Liver (tissue), 3 donors: ENCODE measurements at regions not wholly inside any gene's neighbourhood (a gene's known extent, or its start where the extent isn't known, plus 50 kb on each side); places are given as distances from the start of the nearest gene placed in this dataset.

ENCODE experiments used
- ATF3 ChIP-seq: IDR thresholded peaks from 2 replicates; pipeline ENCODE4 v1.6.1; 2016; ENCODE audit warnings: antibody characterized with exemption
- CTCF ChIP-seq: fragments of 150-350 bp; IDR thresholded peaks from 2 replicates; pipeline ENCODE4 v1.5.1; 2017; ENCODE audit warnings: improper control_type of control experiment, low read depth, low read length; ENCODE audit not compliant: missing input control
- EGR1 ChIP-seq, 2 donors: IDR thresholded peaks; 2 replicates each; pipeline ENCODE4 v1.6.1; 2016 to 2018; ENCODE audit warnings: antibody characterized with exemption in 2 of 2, low read depth in 2 of 2
- FOXA1 ChIP-seq: IDR thresholded peaks from 2 replicates; pipeline ENCODE4 v1.6.1; 2016; ENCODE audit warnings: antibody characterized with exemption
- GABPA ChIP-seq, 2 donors: IDR thresholded peaks in 1 of 2; conservative IDR thresholded peaks in 1 of 2; 2 replicates each; pipeline ENCODE4 v1.6.1; 2016; ENCODE audit warnings: antibody characterized with exemption in 2 of 2, mild to moderate bottlenecking in 1 of 2, moderate library complexity in 1 of 2
- HNF4G ChIP-seq: IDR thresholded peaks from 2 replicates; pipeline ENCODE4 v1.6.1; 2016; ENCODE audit warnings: antibody characterized with exemption
- MAX ChIP-seq: IDR thresholded peaks from 2 replicates; pipeline ENCODE4 v1.6.1; 2016; ENCODE audit warnings: antibody characterized with exemption
- RAD21 ChIP-seq, 2 donors: IDR thresholded peaks; 2 replicates each; pipeline ENCODE4 v1.6.1; 2016; ENCODE audit warnings: antibody characterized with exemption in 2 of 2, mild to moderate bottlenecking in 2 of 2
- REST ChIP-seq: IDR thresholded peaks from 2 replicates; pipeline ENCODE4 v1.6.1; 2016; ENCODE audit warnings: antibody characterized with exemption, mild to moderate bottlenecking
- SP1 ChIP-seq: IDR thresholded peaks from 2 replicates; pipeline ENCODE4 v1.6.1; 2018; ENCODE audit warnings: antibody characterized with exemption, mild to moderate bottlenecking
- TAF1 ChIP-seq: conservative IDR thresholded peaks from 2 replicates; pipeline ENCODE4 v1.6.1; 2016; ENCODE audit warnings: antibody characterized with exemption, mild to moderate bottlenecking
- YY1 ChIP-seq: IDR thresholded peaks from 2 replicates; pipeline ENCODE4 v1.6.1; 2016; ENCODE audit warnings: antibody characterized with exemption, mild to moderate bottlenecking
- ZBTB33 ChIP-seq: IDR thresholded peaks from 2 replicates; pipeline ENCODE4 v1.6.1; 2016; ENCODE audit warnings: antibody characterized with exemption
- donor health status: healthy.
- donor health status: healthy.

GRCh38 chrX:40291553-40291952 lies 193.8 kb upstream of the BCOR start:
- TF ChIP-seq REST (no peak), CTCF (no peak), FOXA1 (no peak), ZBTB33 (no peak), TAF1 (no peak), RAD21 (IDR thresholded peaks at IDR 0.05) (no peak), MAX (no peak), EGR1 (IDR thresholded peaks at IDR 0.05; ENCODE audit: low read depth in 2 of 2) (no peak), SP1 (no peak), YY1 (no peak), HNF4G (no peak), GABPA (IDR thresholded peaks at IDR 0.05 in 1 of 2, conservative IDR thresholded peaks at IDR 0.05 in 1 of 2) (no peak), ATF3 (no peak)
